HG02588 (cell line): ENCODE measurements at regions not wholly inside any gene's neighbourhood (a gene's known extent, or its start where the extent isn't known, plus 50 kb on each side); places are given as distances from the start of the nearest gene placed in this dataset.

ENCODE experiments used
- ATAC-seq: cut with Tn5 transposase; IDR thresholded peaks from one replicate; pipeline ENCODE4 v1.9.1; 2021; ENCODE audit warnings: mild to moderate bottlenecking, moderate library complexity; ENCODE audit not compliant: unreplicated experiment

DNA sequence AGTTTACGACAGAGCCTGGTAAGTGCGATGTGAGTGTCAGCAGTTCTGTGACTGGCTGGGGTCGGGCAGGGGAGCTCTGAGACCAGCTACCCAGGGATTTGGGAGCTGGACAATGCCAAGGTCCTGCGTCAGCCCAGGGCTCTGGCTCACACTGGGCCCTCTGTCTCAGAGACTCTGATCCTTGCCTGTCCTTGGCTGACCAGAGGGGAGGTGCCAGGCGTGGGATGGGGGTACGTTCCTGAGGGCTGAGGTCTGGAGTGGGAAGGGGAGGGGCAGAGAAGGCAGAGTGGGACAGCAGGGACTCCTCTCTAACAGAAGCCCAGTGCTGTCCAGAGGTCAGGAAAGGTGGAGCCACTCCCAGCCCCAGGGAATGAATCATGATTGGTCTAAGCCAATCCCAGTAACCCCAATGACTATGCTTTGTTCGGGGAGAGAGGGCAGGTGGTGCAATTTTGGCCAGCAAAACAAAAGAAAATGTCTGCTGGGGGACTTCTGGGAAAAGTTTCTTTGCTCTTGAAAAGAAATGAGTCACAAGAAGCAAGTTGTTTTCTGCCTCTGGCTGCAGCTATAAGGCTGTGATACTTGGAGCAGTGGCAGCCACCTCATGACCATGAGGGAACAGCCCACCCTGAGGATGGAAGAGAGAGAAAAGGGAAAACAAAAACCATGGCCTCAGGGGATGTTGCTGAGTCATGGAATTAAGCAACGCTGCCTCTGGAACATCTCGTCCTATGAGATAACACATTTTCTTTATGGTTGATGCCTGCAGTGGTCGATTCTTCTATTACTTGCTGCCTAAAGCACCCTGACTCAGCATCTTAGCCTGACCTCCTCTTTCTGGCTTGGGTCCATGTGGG, 108.3 kb downstream of the CHST1 start:
- ATAC-seq = no peak

DNA sequence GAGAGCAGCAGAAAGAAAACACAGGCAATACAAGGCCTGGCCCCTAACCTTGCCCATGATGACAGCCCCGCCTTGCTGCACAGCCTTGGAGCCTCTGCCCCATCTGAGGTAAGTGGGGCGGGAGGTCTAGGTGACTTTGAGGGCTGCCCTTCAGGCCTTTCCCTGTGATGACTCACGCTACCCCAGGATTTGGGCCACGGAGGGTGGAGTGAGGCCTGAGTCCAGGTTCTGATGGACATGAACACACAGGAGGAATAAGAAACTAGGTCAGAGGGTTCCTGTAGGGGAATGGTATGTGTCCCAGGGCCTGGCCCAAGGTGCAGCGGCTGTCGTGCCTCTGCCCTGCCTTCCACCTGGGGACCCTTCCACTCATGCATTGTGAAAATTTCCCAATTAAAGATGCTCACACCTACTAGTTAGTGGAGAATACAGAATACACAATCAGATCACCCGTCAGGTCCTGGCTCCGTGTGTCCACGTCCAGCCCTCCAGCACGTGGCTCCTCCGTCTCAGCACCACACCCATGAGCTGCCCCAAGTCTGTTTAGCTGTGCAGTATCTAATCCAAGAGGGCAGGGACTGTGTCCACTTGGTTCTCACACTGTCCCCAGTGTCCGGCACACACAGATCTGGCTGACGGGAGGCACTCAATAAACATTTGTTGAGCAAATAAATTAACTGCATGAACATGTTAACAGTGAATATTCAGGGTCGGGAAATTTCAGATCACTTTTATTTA, 111.0 kb downstream of the CHST1 start:
- no peak for ATAC-seq

DNA sequence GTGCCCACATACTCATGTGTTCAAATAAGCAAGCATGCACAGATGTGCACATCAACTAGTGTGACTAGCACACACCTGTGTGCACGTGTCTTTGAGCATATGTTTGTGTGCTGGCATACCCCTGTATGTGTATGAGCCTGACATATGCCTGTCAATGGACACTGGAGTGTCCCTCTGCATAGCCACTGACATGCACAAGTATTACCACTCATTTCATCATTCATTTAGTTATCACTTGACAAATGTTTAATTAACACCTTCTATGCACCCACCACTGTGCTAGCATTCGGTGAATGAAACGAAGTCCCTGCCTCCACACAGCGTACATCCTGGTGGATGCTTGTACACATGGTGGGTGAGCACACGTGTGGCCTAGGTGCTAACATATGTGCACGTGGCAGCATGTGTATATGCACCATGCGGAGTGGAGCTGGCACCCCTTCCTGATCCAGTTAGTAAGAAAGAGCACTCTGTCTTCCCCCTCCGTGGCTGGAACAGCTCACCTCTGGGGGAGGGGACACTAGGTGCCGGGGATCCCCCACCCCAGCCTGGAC, 112.0 kb downstream of the CHST1 start:
- ATAC-seq = no peak

DNA sequence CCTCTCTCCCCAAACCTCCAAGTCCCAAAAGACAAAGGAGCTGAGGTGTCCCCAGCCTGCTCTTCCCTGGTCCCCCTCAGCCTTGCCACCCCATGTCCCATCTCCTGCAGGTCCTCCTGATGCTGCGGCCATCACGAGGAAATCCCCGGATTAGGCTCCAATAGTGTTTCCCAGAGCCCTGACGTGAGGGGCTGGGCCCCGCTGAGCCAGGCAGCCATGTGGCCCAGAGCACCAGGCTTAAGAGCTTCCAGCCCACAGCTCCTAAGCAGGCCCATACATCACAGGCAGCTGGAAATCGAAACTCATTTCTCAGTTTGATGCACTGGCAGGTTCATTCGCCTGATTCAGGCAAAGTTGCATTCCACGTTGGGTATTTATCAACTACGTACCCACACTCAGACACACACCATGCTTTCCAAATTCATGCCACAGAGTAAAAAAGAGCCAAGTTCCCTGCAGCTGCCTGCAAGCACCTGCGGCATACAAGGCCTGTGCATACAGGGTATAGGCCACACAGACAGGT, 114.2 kb downstream of the CHST1 start:
- ATAC-seq = no peak

DNA sequence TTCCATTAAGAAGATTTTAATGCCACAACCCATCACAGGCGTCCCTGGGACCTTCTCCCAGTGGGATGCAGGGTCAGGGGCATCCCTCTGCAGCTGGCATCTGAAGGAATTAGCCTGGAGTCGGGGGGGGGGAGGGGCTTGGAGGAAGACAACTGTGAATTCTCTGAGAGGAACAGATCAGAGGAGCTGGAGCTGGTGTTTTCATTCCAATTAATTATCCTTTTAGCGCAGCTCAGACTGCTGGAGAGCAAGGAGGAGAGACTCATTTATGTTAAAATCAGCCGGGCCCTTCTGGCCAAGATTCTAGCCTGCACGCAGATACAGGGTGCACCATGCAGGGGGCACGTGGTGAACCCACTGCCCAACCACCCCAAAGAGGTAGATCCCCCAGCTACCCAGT, 116.2 kb downstream of the CHST1 start:
- ATAC-seq = no peak

DNA sequence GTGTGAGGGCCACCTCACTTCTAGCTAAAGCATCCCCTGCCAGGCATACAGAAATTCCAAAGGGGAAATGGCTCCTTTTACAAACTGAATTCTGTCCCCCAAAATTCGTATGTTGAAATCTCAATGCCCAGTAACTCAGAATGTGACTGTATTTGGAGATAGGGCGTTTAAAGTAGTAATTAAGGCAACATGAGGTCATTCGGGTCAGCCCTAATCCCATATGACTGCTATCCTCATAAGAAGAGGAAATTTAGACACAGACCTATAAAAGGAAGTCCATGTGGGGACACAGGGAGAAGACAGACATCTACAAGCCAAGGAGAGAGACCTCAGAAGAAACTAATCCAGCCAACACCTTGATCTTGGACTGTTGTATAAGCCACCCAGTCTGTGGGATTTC, 119.1 kb downstream of the CHST1 start:
- no peak for ATAC-seq

DNA sequence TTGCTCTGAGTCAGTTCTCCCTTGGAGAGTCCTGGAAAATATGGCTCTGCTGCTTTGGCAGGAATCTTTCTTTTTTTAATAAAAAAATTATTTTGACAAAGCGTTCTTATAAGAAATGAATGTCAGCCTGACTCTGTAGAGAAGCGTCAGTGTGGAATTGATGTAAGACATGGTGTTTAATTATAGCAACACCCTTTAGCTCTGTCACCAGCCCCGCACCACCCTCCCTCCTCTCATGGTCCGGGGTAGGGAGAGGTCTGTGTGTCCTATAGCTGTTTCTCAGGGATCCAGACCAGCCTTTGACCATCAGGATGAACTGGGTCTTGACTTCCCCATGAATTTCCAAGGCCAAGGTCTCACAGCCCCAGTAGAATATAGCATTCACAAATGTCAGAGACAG, 120.6 kb downstream of the CHST1 start:
- ATAC-seq = no peak

DNA sequence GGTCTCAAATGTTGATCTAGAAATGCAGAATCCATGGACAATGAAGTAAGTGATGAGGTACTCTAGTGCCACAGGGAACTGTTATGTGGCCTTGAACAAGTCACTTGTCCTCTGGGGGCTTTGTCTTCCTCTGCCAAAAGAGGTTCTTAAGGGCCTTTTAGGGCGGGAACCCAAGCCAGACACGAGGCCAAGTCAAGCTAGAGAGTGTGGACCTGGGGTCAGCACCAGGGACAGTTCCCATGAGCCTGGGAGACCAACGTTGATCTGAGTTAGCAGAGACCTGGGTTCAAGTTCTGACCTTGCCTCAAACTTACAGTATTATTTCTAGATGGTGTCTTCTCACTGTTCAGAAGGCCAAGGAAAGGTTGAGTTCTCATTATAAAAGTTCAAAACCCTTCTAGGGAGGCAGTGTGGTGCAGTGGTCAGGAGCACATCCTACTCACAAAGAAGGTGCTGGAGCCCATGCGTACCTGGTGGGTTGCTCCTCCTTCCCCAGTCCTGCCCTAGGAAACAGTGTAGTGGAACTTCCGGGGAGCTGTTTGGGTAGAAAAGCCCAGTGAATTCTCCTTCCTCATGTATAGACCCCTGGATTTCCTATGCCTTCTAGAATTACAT, 121.5 kb downstream of the CHST1 start:
- no peak for ATAC-seq

DNA sequence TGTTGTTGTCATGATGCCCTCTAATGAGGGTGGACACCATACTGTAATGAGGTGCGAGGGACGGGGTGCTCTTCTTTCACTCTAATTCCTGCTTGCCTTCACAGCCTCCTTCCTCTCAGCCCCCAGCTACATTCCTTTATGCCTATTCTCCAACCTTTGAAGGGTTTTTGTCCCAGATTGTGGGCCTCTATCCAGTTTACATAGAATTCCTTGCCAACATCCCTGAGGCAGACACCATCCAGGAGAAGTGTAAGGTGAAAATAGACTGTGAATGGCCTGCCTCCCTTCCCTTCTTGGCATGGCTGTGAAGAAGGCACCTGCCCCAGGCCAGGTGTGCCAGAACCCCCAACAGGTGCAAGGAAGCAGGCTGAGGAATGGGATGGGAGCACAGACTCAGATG, 122.3 kb downstream of the CHST1 start:
- no peak for ATAC-seq

DNA sequence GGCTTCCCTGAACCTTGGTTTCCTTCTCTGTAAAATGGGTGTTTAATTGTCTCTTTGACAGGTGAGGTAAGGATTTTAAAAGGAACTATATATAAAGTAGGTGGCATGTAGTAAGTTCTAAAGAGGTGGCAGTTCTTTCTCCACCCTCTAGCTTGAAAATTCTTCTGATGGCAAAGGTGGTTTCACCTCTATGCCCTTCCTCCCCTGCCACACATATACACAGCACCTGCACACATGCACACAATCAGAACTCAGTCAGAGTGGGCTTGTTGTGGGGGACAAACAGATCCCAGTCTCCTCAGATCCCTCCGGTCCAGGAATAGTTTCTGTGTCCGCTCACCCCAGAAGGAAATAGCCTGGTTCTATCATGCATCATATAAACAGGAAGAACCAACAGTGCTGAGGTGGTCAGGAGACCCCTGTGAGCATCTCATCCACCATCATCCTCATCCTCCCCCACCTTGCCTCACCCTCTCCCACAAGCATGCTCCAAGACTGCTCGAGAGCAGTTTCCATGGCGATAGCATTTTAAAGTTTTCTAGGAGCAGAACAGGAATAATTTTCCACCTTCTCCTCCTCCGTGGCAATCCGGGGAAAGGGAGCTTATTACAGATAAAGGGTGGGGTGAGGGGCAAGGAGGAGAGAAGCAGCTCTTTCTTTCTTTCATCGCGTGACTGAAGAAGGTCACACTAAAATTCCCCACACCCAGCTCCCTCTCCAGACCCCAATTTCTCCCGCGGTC, 123.6 kb downstream of the CHST1 start:
- ATAC-seq = no peak

DNA sequence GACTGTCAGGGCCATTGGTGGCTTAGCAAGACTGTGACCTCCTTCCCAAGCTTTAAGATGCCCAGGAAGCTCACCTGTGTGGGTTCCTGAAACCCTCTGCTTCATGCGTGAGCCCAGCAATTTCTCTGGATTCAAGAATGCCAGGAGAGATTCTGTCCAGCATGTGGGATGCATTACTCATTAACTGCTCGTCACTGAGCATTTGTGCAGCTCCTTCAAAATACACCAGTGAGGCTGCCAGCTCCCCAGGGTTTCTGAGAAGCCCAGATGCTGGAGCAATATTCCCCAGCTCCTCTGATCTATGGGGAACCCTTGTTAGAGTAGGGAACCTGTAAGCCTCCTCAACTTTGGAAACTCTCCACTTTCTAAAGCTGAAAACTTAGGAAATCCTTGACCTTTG, 126.5 kb downstream of the CHST1 start:
- no peak for ATAC-seq

DNA sequence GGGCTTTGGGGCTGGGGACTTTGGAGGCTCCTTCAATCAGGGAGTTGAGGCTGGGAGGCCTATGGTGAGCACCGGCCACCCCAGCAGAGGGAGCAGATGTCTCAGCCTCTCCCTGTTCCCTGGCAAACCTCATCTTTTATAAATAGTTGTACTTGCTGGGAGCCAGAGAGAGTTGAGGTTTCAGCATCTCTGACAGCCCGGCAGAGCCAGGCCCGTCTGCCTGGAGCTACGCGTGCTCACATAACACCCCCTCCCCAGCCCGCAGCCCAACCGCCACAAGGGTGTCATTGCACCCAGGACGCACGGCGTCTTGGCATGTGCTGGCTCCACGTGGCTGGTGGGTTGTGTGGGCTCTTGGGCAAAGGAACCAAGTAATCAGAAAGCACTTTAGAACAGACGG, 127.1 kb downstream of the CHST1 start:
- ATAC-seq = no peak

DNA sequence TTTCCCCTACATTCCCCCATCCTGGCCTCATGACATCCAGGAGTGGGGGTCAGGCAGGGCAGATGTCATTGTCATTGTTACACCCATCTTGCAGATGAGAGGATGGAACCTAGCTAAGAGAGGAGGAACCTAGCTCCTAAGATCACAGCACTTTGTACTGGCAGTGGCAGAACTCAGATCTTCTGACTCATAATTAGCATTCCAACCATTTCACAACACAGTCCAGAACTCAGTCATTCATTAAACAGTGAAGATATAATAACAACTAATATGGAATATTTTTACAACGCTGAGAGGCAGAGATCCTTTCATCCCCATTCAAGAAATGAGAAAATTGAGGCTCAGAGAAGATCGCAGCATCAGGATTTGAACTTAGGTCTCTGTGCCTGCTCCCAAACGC, 127.8 kb downstream of the CHST1 start:
- ATAC-seq = no peak

DNA sequence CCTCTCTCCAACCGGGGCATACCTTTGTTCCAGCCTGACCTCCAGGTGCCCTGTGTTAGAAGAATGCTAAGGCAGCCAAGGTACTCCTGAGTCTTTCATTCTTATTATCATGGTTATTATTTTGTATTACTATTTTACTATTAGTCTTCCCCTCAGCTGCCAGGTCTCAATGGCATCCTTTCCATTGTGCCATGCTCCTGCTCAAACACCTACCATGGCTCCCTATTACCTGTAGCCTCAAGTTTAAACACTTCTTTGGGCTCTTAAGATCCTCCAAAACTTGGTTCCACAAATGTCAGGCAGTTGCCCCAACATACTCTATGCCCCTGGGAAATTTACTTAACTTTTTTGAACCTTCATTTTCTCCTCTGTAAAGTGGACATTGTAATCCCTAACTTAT, 130.4 kb downstream of the CHST1 start:
- no peak for ATAC-seq

DNA sequence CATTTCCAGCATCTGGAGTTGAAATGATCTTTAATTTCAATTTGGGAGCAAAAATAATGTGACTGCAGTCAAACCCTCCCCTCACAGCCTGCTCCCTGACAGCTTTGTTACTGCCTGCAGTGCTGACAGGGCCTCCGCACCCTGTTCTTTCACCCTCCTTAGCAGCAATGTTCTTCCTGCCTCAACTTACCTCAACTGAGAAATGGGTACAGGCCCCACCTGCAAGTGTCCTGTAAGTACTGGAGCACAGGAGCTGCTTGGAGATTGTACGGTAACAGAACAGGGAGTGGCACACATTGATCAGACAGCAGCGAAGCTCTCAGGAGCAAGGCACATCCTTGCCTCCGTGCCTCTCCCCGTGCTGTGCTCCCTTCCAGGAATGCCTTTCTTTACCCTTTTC, 131.3 kb downstream of the CHST1 start:
- ATAC-seq = no peak

DNA sequence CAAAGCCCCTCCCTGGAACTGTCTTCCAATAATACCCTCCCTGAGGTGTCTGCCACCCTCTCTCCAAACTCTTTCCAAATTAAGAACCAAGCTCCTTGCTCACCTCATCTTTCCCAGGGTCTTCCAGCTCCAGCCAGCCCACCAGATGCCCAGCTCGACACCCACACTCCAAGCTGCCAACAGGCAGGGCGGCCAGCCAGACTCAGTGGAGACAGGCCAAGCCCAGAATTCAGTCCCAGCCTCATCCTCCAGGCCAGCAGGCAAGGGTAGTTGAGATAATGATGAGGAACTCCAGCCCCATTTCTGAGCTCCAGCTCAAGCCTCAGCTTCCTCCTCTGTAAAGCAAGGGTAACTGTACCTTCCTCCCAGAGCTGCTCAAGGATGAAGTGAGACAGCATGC, 132.9 kb downstream of the CHST1 start:
- ATAC-seq = no peak

DNA sequence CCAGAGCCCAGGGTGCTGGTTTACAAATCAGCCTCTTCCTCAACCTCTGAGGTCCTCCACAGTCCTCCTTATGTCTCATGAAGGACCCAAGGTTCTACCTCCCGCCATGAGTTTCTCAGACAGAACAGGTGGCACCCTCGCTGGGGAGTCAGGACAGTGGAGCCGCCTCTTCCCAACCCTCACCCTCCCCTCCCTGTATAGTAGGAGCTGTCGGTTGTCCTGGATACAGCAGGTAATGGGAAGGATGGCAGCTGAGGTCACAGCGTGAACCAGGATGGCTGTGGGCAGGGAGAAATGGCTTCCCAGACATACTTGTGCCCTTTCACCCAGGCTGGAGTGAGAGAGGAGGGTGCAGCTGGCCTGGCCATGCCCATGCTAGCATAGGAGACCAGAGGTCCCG, 134.6 kb downstream of the CHST1 start:
- ATAC-seq = no peak

DNA sequence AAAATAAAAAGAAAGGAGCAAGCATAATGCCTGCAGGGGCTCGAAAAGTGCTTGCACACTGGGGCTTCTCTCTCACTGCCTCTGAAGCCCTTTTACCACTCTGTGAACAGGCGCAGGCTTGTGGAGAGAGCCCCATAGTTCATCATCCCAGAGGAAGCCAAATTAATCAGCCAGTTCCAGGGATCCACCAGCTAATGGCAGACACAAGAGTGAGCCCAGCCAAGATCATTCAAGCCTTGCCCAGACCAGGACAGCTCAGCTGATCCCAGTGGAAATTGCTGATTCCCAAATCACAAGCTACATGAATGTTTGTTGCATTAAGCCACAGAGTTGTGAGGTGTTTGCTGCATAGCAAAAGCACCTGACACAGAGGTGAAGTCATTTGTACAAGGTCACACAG, 135.3 kb downstream of the CHST1 start:
- ATAC-seq = no peak

DNA sequence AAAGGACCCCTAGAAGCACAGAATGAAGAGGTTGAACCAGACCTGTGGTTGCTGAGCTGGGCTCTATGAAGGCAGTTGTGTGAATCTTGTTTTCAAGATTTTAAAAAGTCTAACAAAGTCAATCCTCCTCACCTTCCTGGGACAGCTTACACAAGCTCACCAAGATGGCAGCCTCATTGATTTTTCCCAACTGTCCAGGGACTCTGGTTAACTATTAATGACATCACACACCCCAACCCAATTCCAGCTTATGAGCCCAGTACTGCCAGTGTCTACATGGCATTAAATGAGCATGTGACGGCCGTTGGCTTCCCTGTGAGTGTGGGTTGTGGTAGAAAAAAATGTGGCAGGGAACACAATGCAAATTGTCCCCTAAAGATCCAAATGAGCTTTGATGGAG, 137.0 kb downstream of the CHST1 start:
- no peak for ATAC-seq

DNA sequence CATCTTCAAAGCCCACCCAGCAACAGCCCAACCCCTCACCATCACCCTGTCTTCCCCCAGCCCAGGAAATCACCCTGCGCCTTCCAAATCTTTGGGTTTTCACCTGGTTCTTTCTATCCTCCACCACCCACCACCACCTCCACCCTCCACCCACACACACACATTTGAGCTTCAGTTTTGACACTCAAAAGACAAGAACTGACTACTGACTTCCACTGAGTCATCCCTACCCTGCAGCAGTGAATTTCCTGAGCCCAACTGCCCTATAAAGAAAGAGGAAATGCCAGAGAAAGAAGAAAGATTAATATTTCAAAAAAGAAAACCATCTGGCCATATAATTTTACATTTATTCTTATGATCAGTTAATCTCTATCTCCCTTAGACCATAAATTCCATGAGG, 137.5 kb downstream of the CHST1 start:
- ATAC-seq = no peak

DNA sequence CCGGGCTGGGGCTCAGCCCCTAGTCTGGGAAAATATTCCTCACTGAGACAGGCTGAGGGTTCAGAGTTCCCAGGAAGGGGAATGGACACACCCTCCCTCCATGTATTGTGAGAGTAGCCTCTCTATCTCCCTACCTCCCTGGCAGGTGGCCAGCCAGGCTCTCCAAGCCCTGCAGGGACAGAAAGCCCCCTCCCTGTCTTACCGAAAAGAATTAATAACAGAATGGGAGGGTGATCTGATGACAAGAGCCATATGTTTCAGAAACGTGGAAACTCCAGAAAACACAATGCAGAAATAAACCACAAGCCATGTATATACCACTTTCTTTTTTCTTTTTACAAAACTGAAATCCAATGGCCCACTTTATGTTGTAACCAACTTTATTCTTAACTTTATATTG, 140.0 kb downstream of the CHST1 start:
- no peak for ATAC-seq
